ENCODE measurements at regions not wholly inside any gene's neighbourhood (a gene's known extent, or its start where the extent isn't known, plus 50 kb on each side); places are given as distances from the start of the nearest gene placed in this dataset.

DNA sequence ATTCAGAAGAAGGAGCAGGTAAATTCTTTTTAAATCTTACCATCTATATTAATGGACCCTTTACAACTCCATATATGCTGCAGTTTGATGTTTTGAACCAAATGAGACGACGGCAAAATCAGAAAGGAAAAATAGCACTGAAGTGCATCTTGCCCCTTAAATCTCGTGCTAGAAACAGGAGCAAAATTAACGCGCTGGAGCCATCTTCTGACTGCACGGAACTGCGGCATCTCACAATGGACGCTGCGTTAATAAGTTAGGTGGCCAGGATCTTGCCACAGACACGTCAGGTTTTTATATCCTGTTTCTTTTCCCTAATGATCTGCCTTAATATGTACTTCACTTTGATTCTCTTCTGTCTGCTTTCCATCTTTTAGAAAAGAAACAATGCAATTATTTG lies 354.5 kb downstream of the TFEC start:
- H3K4me1 ChIP-seq (ENCODE audit: control insufficient read depth, insufficient read depth, low read length), result no peaks in the 10 kb centered on the region
- no peak overlapping the region for H3K27ac ChIP-seq (ENCODE audit: extremely low read depth, low read depth, low read length)
- ChIA-PET POLR2A (interaction anchor here (0.6 kb wide), 1 partner anchor 710 kb away, joined by 3 read pairs; no protein-coding TSS in a partner anchor), CTCF (interaction anchor here (0.7 to 1.1 kb wide), 3 partner anchors 175 to 289 kb away, joined by 3 to 5 read pairs (median 3); no protein-coding TSS in a partner anchor)
- H3K36me3 ChIP-seq (ENCODE audit: control insufficient read depth in 2 of 2, insufficient read depth in 1 of 2, low read length in 2 of 2), result no peaks in the 10 kb centered on the region
- TF ChIP-seq ZNF335 (tag by site-specific recombination; conservative IDR thresholded peaks at IDR 0.05) (peak; percentile 87), GLI2 (tag by site-specific recombination; IDR thresholded peaks at IDR 0.05; ENCODE audit: borderline replicate concordance, low read depth) (no peak), ZNF391 (tag by site-specific recombination; IDR thresholded peaks at IDR 0.05; ENCODE audit: borderline replicate concordance, low read depth) (no peak), YY1 (tag by site-specific recombination; IDR thresholded peaks at IDR 0.05) (0 out of 2 replicates have a peak, but pooled peaks have one; percentile 33), ZNF654 (tag by site-specific recombination; IDR thresholded peaks at IDR 0.05; ENCODE audit: low read depth) (peak; percentile 60)
- TF ChIP-seq, protein P1, sequence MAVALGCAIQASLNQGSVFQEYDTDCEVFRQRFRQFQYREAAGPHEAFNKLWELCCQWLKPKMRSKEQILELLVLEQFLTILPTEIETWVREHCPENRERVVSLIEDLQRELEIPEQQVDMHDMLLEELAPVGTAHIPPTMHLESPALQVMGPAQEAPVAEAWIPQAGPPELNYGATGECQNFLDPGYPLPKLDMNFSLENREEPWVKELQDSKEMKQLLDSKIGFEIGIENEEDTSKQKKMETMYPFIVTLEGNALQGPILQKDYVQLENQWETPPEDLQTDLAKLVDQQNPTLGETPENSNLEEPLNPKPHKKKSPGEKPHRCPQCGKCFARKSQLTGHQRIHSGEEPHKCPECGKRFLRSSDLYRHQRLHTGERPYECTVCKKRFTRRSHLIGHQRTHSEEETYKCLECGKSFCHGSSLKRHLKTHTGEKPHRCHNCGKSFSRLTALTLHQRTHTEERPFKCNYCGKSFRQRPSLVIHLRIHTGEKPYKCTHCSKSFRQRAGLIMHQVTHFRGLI (tag by site-specific recombination; IDR thresholded peaks at IDR 0.05), result no peak
- TF ChIP-seq, protein P2, sequence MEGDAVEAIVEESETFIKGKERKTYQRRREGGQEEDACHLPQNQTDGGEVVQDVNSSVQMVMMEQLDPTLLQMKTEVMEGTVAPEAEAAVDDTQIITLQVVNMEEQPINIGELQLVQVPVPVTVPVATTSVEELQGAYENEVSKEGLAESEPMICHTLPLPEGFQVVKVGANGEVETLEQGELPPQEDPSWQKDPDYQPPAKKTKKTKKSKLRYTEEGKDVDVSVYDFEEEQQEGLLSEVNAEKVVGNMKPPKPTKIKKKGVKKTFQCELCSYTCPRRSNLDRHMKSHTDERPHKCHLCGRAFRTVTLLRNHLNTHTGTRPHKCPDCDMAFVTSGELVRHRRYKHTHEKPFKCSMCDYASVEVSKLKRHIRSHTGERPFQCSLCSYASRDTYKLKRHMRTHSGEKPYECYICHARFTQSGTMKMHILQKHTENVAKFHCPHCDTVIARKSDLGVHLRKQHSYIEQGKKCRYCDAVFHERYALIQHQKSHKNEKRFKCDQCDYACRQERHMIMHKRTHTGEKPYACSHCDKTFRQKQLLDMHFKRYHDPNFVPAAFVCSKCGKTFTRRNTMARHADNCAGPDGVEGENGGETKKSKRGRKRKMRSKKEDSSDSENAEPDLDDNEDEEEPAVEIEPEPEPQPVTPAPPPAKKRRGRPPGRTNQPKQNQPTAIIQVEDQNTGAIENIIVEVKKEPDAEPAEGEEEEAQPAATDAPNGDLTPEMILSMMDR (tag by site-specific recombination; IDR thresholded peaks at IDR 0.05), result 0 out of 2 replicates have a peak, but pooled peaks have one; percentile 36
- H3K4me3 ChIP-seq (ENCODE audit: low read depth, low read length), result no peak overlapping the region
- H3K9me3 ChIP-seq (ENCODE audit: control insufficient read depth, insufficient read depth, low read depth, low read length), result no peaks in the 10 kb centered on the region

DNA sequence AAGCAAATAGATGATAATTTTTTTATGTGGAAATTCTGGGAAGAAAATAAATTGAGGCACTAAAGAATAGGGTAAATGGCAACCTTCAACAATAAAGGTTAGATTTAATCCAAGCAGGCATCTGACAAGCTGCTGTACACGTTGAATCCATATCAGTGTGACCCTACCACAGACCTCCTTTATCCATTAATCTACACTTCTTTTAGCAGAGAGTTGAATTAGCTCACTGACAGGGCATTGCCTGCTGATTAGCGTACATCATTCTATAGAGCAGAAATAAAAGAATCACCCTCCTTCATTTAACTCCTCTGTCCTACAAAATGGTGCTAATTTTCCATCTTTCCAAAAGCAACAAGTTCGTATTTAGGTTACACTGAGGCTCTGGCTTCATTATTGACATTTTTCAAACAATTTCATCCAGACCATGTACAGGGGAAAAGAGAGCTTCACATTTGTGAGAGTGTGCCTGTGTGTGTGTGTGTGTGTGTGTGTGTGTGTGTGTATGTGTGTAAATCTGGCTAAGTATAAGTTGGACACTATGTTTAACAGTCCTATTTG lies 356.0 kb downstream of the TFEC start:
- POLR2A ChIA-PET, result no interaction called here
- Histone ChIP-seq H3K36me3 (ENCODE audit: control insufficient read depth in 2 of 2, insufficient read depth in 1 of 2, low read length in 2 of 2) (no peaks in the 10 kb centered on the region), H3K9me3 (ENCODE audit: control insufficient read depth, insufficient read depth, low read depth, low read length) (no peaks in the 10 kb centered on the region), H3K4me3 (ENCODE audit: low read depth, low read length) (no peak overlapping the region), H3K4me1 (ENCODE audit: control insufficient read depth, insufficient read depth, low read length) (no peaks in the 10 kb centered on the region), H3K27ac (ENCODE audit: extremely low read depth, low read depth, low read length) (no peak overlapping the region)
- TF ChIP-seq SCRT1 (tag by site-specific recombination; IDR thresholded peaks at IDR 0.05; ENCODE audit: borderline replicate concordance) (peak; percentile 28; the same call in 1 of the 2 replicates), SCRT2 (tag by site-specific recombination; IDR thresholded peaks at IDR 0.05) (peak; percentile 63; the same call in 1 of the 2 replicates)
- TF ChIP-seq, protein P3, sequence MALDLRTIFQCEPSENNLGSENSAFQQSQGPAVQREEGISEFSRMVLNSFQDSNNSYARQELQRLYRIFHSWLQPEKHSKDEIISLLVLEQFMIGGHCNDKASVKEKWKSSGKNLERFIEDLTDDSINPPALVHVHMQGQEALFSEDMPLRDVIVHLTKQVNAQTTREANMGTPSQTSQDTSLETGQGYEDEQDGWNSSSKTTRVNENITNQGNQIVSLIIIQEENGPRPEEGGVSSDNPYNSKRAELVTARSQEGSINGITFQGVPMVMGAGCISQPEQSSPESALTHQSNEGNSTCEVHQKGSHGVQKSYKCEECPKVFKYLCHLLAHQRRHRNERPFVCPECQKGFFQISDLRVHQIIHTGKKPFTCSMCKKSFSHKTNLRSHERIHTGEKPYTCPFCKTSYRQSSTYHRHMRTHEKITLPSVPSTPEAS (tag by site-specific recombination; IDR thresholded peaks at IDR 0.05), result peak; percentile 81
- TF ChIP-seq, protein P2 (tag by site-specific recombination; IDR thresholded peaks at IDR 0.05), result no peak
- CTCF ChIA-PET, result interaction anchor here (0.6 to 1.4 kb wide), 4 partner anchors 9 to 1457 kb away, joined by 3 to 5 read pairs (median 4); no protein-coding TSS in a partner anchor

DNA sequence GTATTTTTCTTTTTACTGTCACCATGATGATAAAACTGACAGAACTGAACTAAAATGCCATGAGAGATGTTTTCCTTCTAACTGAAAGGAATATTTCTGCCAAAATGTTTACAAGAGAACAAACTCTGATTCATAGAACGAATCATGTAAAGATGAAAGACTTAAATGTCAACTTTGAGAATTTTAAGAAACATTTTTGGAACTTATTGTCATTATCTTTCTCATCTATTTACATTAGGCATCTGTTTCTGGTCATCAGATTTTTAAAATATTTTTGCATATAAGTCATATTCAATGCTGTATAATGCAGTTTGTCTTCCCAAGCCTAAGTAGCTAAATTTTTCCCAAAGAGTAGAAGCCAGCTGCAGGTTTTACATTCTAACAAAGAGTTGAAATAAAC lies 358.5 kb downstream of the TFEC start:
- no peak for TF ChIP-seq ZNF2 (tag by site-specific recombination; IDR thresholded peaks at IDR 0.05)
- no peak for TF ChIP-seq ZNF157 (tag by site-specific recombination; IDR thresholded peaks at IDR 0.05)
- no peak for TF ChIP-seq ZNF169 (tag by site-specific recombination; IDR thresholded peaks at IDR 0.05)
- TF ChIP-seq OSR2 (tag by site-specific recombination; IDR thresholded peaks at IDR 0.05), result no peak
- TF ChIP-seq, protein P4, sequence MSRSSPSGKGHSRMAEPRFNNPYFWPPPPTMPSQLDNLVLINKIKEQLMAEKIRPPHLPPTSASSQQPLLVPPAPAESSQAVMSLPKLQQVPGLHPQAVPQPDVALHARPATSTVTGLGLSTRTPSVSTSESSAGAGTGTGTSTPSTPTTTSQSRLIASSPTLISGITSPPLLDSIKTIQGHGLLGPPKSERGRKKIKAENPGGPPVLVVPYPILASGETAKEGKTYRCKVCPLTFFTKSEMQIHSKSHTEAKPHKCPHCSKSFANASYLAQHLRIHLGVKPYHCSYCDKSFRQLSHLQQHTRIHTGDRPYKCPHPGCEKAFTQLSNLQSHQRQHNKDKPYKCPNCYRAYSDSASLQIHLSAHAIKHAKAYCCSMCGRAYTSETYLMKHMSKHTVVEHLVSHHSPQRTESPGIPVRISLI (tag by site-specific recombination; IDR thresholded peaks at IDR 0.05), result no peak
- no peaks in the 10 kb centered on the region for H3K4me1 ChIP-seq (ENCODE audit: control insufficient read depth, insufficient read depth, low read length)
- H3K9me3 ChIP-seq (ENCODE audit: control insufficient read depth, insufficient read depth, low read depth, low read length), result no peaks in the 10 kb centered on the region
- CTCF ChIA-PET, result interaction anchor here (0.7 kb wide), 1 partner anchor 238 kb away, joined by 5 read pairs; no protein-coding TSS in a partner anchor
- POLR2A ChIA-PET, result no interaction called here
- H3K4me3 ChIP-seq (ENCODE audit: low read depth, low read length), result no peak overlapping the region
- H3K27ac ChIP-seq (ENCODE audit: extremely low read depth, low read depth, low read length), result no peak overlapping the region
- H3K36me3 ChIP-seq (ENCODE audit: control insufficient read depth in 2 of 2, insufficient read depth in 1 of 2, low read length in 2 of 2), result no peaks in the 10 kb centered on the region
